GM12878 (cell line): ENCODE measurements at regions not wholly inside any gene's neighbourhood (a gene's known extent, or its start where the extent isn't known, plus 50 kb on each side); places are given as distances from the start of the nearest gene placed in this dataset.

Source experiments
- ATAC-seq: fragments of 200-7000 bp; cut with Tn5 transposase; 3 replicates; pipeline ENCODE4 v1.9.1; 2020; ENCODE audit warnings: mild to moderate bottlenecking, moderate library complexity
- BruUV-seq: library from RNA; stranded (reverse); fragments of 400-500 nt; replicated peaks from 2 replicates; lab custom pipeline; 2021; lab: Mats Ljungman, UMichigan
- CTCF ChIA-PET: fragments of 300-600 bp; sonication (Branson Sonifier 250); formaldehyde crosslinking; extraction: SDS; loops from one replicate; lab custom pipeline; 2021; ENCODE audit warnings: inconsistent platforms; lab: Yijun Ruan, JAX
- POLR2A ChIA-PET: fragments of 350-600 bp; formaldehyde crosslinking; extraction: SDS; loops from one replicate; lab custom pipeline; 2021; ENCODE audit warnings: inconsistent platforms; lab: Charles Lee
- RAD21 ChIA-PET: fragments of 300-600 bp; sonication (Branson Sonifier 250); formaldehyde crosslinking; loops from one replicate; lab custom pipeline; 2023; ENCODE audit warnings: antibody characterized with exemption; ENCODE audit not compliant: unreplicated experiment; lab: Charles Lee
- SMC1A ChIA-PET: fragments of 300-600 bp; sonication (Branson Sonifier 250); formaldehyde crosslinking; loops from one replicate; lab custom pipeline; 2023; ENCODE audit not compliant: unreplicated experiment, uncharacterized antibody; lab: Charles Lee
- DNase-seq: peaks from one replicate; pipeline ENCODE4 v3.0.0-alpha.2; 2011; ENCODE audit warnings: low read depth, low spot score
- FAIRE-seq: peaks from 3 replicates; lab custom pipeline; 2011; peaks lifted over from hg19 to GRCh38; lab: Jason Lieb, UNC
- H2AFZ ChIP-seq: 2 replicates; pipeline ENCODE4 v1.6.0; 2011; ENCODE audit warnings: low read depth, low read length, control low read depth; ENCODE audit not compliant: control insufficient read depth
- H3K27ac ChIP-seq: 2 replicates; pipeline ENCODE4 v1.5.1; 2011; ENCODE audit warnings: control low read depth; ENCODE audit not compliant: control insufficient read depth, insufficient read depth
- H3K27me3 ChIP-seq, 2 experiments: replicated peaks in 1 of 2; 2 replicates each; pipeline versions ENCODE4 v1.6.0 to v1.6.1; 2011; ENCODE audit warnings: low read length in 1 of 2; ENCODE audit not compliant: control insufficient read depth in 2 of 2, insufficient read depth in 2 of 2
- H3K36me3 ChIP-seq, 2 experiments: 2 replicates each; pipeline ENCODE4 v1.5.1; 2011; ENCODE audit warnings: low read length in 1 of 2; ENCODE audit not compliant: control insufficient read depth in 2 of 2, insufficient read depth in 2 of 2
- H3K4me1 ChIP-seq: 2 replicates; pipeline ENCODE4 v1.6.1; 2011; ENCODE audit warnings: mild to moderate bottlenecking, low read length, moderate library complexity, mixed read lengths; ENCODE audit not compliant: control insufficient read depth, insufficient read depth
- H3K4me2 ChIP-seq: 2 replicates; pipeline ENCODE4 v1.6.0; 2011; ENCODE audit warnings: control low read depth; ENCODE audit not compliant: control insufficient read depth, insufficient read depth
- H3K4me3 ChIP-seq: fragments of 200-600 bp; sonication (generic); 2 replicates; pipeline ENCODE4 v1.5.1; 2016
- H3K79me2 ChIP-seq: 2 replicates; pipeline ENCODE4 v1.6.0; 2011; ENCODE audit warnings: low read length; ENCODE audit not compliant: control insufficient read depth, insufficient read depth
- H3K9ac ChIP-seq: 2 replicates; pipeline ENCODE4 v1.8.0; 2011; ENCODE audit warnings: low read length, control low read depth, mixed read lengths; ENCODE audit not compliant: control insufficient read depth, insufficient read depth
- H3K9me3 ChIP-seq: replicated peaks from 3 replicates; pipeline ENCODE4 v1.5.1; 2011; ENCODE audit warnings: mild to moderate bottlenecking, low read length; ENCODE audit not compliant: control insufficient read depth, insufficient read depth
- H4K20me1 ChIP-seq: 2 replicates; pipeline ENCODE4 v1.6.0; 2011; ENCODE audit not compliant: control insufficient read depth, insufficient read depth
- CTCF ChIP-seq, 3 experiments: IDR thresholded peaks in 2 of 3; conservative IDR thresholded peaks in 1 of 3; 2 replicates each; pipeline ENCODE4 v1.5.1; 2011; ENCODE audit warnings: low read depth in 3 of 3, low read length in 3 of 3, mild to moderate bottlenecking in 3 of 3, control low read depth in 2 of 3, moderate library complexity in 2 of 3, inconsistent platforms in 1 of 3, mixed read lengths in 1 of 3; ENCODE audit not compliant: control insufficient read depth in 2 of 3, insufficient read depth in 1 of 3; ENCODE audit errors: extremely low read depth in 1 of 3
- GABPA ChIP-seq: IDR thresholded peaks from 2 replicates; pipeline ENCODE4 v1.6.1; 2014; ENCODE audit warnings: antibody characterized with exemption, low read depth, mild to moderate bottlenecking, inconsistent platforms
- HSF1 ChIP-seq: fragments of 150-350 bp; IDR thresholded peaks from 2 replicates; pipeline ENCODE4 v1.6.1; 2014; ENCODE audit warnings: mild to moderate bottlenecking, low read depth, low read length
- MTA3 ChIP-seq: IDR thresholded peaks from 2 replicates; pipeline ENCODE4 v1.6.1; 2012; ENCODE audit warnings: low read length, inconsistent platforms, borderline replicate concordance
- RAD21 ChIP-seq: IDR thresholded peaks from 2 replicates; pipeline ENCODE4 v1.6.1; 2011; ENCODE audit warnings: mild to moderate bottlenecking, low read depth, low read length, moderate library complexity; ENCODE audit not compliant: insufficient read depth
- RUNX3 ChIP-seq: IDR thresholded peaks from 2 replicates; pipeline ENCODE4 v1.6.1; 2012; ENCODE audit warnings: low read length, inconsistent platforms
- SMC3 ChIP-seq: IDR thresholded peaks from 2 replicates; pipeline ENCODE4 v1.6.1; 2011; ENCODE audit warnings: low read length, improper control_type of control experiment, borderline replicate concordance
- STAT1 ChIP-seq: fragments of 450-650 bp; conservative IDR thresholded peaks from 2 replicates; pipeline ENCODE4 v1.6.1; 2014; ENCODE audit warnings: antibody characterized with exemption, mild to moderate bottlenecking
- WGBS: methylation state at CpG from one replicate; pipeline ENCODE4 v1.1.6; 2016; ENCODE audit warnings: low lambda C conversion rate; ENCODE audit not compliant: insufficient replicate concordance, insufficient coverage; ENCODE audit errors: missing lambda C conversion rate; 5-methylcytosine and 5-hydroxymethylcytosine counted together
- in situ Hi-C: fragments of 300-500 bp; cut with MboI; formaldehyde crosslinking; loops from 9 replicates; pipeline ENCODE4 v1.14.3; 2018; ENCODE audit warnings: mixed read lengths
- intact Hi-C: fragments of 100-400 bp; cut with micrococcal nuclease; formaldehyde crosslinking; loops from one replicate; pipeline ENCODE4 v1.14.2; 2022; ENCODE audit not compliant: unreplicated experiment

GRCh38 chr3:124078953-124079911 lies 87.3 kb upstream of the ROPN1 start:
- no peak overlapping the region for H2AFZ ChIP-seq
- in situ Hi-C loops = no loop called here
- 8% methylated on average over 4 of the region's 4 CpGs for WGBS
- ATAC-seq = peak; percentile 64; the same call in 2 of the 3 replicates
- RAD21 ChIA-PET = interaction anchor here (0.9 to 1.7 kb wide), 5 partner anchors 29 to 181 kb away, joined by 3 to 4 read pairs (median 4); no protein-coding TSS in a partner anchor
- H3K36me3 ChIP-seq = no peaks in the 10 kb centered on the region
- H3K9ac ChIP-seq = no peak overlapping the region
- peaks cover 0 to 5% of the 10 kb centered on the region in 2 experiments; a peak in 2 of 4 replicates for H3K27me3 ChIP-seq
- SMC1A ChIA-PET = interaction anchor here (0.6 to 1.6 kb wide), 7 partner anchors 10 to 202 kb away, joined by 3 to 6 read pairs (median 3); no protein-coding TSS in a partner anchor
- H3K4me2 ChIP-seq = no peak overlapping the region
- no TSS peak for BruUV-seq
- CTCF ChIA-PET = interaction anchor here (0.6 to 2.3 kb wide), 27 partner anchors 9 to 437 kb away, joined by 3 to 21 read pairs (median 4); no protein-coding TSS in a partner anchor
- peak; percentile 70 for TF ChIP-seq RAD21
- TF ChIP-seq STAT1 = no peak
- peak; percentile 71; the same call in 1 of the 2 replicates for TF ChIP-seq SMC3
- TF ChIP-seq RUNX3 = peak; percentile 30; the same call in 1 of the 2 replicates
- TF ChIP-seq CTCF (IDR thresholded peaks at IDR 0.05 in 2 of 3, conservative IDR thresholded peaks at IDR 0.05 in 1 of 3; ENCODE audit: control insufficient read depth in 2 of 3, extremely low read depth in 1 of 3, insufficient read depth in 1 of 3, low read depth in 3 of 3, low read length in 3 of 3) = peak; percentile 53 to 63 (median 59)
- TF ChIP-seq MTA3 = no peak
- no peak for TF ChIP-seq HSF1
- no peak for TF ChIP-seq GABPA
- TF ChIP-seq, all 136 proteins: peak for 4
- DNase-seq (no peak), FAIRE-seq (peak; percentile 35)
- POLR2A ChIA-PET = no interaction called here
- intact Hi-C loops = loop anchor here (5.0 to 10.0 kb wide), 5 partner anchors 62 to 476 kb away; no protein-coding TSS in a partner anchor
- Histone ChIP-seq H3K4me3 (no peak overlapping the region), H3K79me2 (no peaks in the 10 kb centered on the region), H4K20me1 (no peaks in the 10 kb centered on the region), H3K27ac (no peak overlapping the region), H3K4me1 (no peaks in the 10 kb centered on the region), H3K9me3 (no peaks in the 10 kb centered on the region)
